ENCODE measurements at regions not wholly inside any gene's neighbourhood (a gene's known extent, or its start where the extent isn't known, plus 50 kb on each side); places are given as distances from the start of the nearest gene placed in this dataset.

- H3K4me3 ChIP-seq (ENCODE audit: low read depth, low read length) = no peak overlapping the region
- no peak for DNase-seq (ENCODE audit: low read depth)
- TF ChIP-seq CTCF (IDR thresholded peaks at IDR 0.05; ENCODE audit: low read depth, low read length) (no peak), MAX (IDR thresholded peaks at IDR 0.05; ENCODE audit: low read depth, low read length) (no peak), POLR2A (IDR thresholded peaks at IDR 0.05; ENCODE audit: extremely low read depth, insufficient read length) (no peak), MYC (IDR thresholded peaks at IDR 0.05; ENCODE audit: low read depth, low read length) (no peak)
Observed at GRCh38 chr18:6609666-6610264, 119.8 kb upstream of the ARHGAP28 start.

- no peak overlapping the region for H3K4me3 ChIP-seq (ENCODE audit: low read depth, low read length)
- no peak for DNase-seq (ENCODE audit: low read depth)
- TF ChIP-seq MYC (IDR thresholded peaks at IDR 0.05; ENCODE audit: low read depth, low read length) (no peak), CTCF (IDR thresholded peaks at IDR 0.05; ENCODE audit: low read depth, low read length) (no peak), POLR2A (IDR thresholded peaks at IDR 0.05; ENCODE audit: extremely low read depth, insufficient read length) (no peak), MAX (IDR thresholded peaks at IDR 0.05; ENCODE audit: low read depth, low read length) (no peak)
Observed at GRCh38 chr18:6610466-6610865, 119.0 kb upstream of the ARHGAP28 start.

- TF ChIP-seq POLR2A (IDR thresholded peaks at IDR 0.05; ENCODE audit: extremely low read depth, insufficient read length) = no peak
- TF ChIP-seq MAX (IDR thresholded peaks at IDR 0.05; ENCODE audit: low read depth, low read length) = no peak
- TF ChIP-seq MYC (IDR thresholded peaks at IDR 0.05; ENCODE audit: low read depth, low read length) = no peak
- DNase-seq (ENCODE audit: low read depth) = no peak
- H3K4me3 ChIP-seq (ENCODE audit: low read depth, low read length) = no peak overlapping the region
Observed at GRCh38 chr18:6613581-6613980, 115.9 kb upstream of the ARHGAP28 start.

- no peak for TF ChIP-seq MYC (IDR thresholded peaks at IDR 0.05; ENCODE audit: low read depth, low read length)
- TF ChIP-seq CTCF (IDR thresholded peaks at IDR 0.05; ENCODE audit: low read depth, low read length) = no peak
- no peak for TF ChIP-seq POLR2A (IDR thresholded peaks at IDR 0.05; ENCODE audit: extremely low read depth, insufficient read length)
- TF ChIP-seq MAX (IDR thresholded peaks at IDR 0.05; ENCODE audit: low read depth, low read length) = no peak
- no peak overlapping the region for H3K4me3 ChIP-seq (ENCODE audit: low read depth, low read length)
- no peak for DNase-seq (ENCODE audit: low read depth)
Observed at GRCh38 chr18:6614952-6615351, 114.6 kb upstream of the ARHGAP28 start.

GRCh38 chr18:6616981-6617380 lies 112.5 kb upstream of the ARHGAP28 start:
- no peak for TF ChIP-seq CTCF (IDR thresholded peaks at IDR 0.05; ENCODE audit: low read depth, low read length)
- TF ChIP-seq MAX (IDR thresholded peaks at IDR 0.05; ENCODE audit: low read depth, low read length) = no peak
- no peak for TF ChIP-seq MYC (IDR thresholded peaks at IDR 0.05; ENCODE audit: low read depth, low read length)
- TF ChIP-seq POLR2A (IDR thresholded peaks at IDR 0.05; ENCODE audit: extremely low read depth, insufficient read length) = no peak
- DNase-seq (ENCODE audit: low read depth) = no peak
- H3K4me3 ChIP-seq (ENCODE audit: low read depth, low read length) = no peak overlapping the region

- no peak for TF ChIP-seq CTCF (IDR thresholded peaks at IDR 0.05; ENCODE audit: low read depth, low read length)
- TF ChIP-seq MYC (IDR thresholded peaks at IDR 0.05; ENCODE audit: low read depth, low read length) = no peak
- no peak for TF ChIP-seq POLR2A (IDR thresholded peaks at IDR 0.05; ENCODE audit: extremely low read depth, insufficient read length)
- no peak overlapping the region for H3K4me3 ChIP-seq (ENCODE audit: low read depth, low read length)
- DNase-seq (ENCODE audit: low read depth) = no peak
Observed at GRCh38 chr18:6621437-6621836, 108.1 kb upstream of the ARHGAP28 start.
